Neural cell (in vitro differentiated cells): ENCODE measurements at regions not wholly inside any gene's neighbourhood (a gene's known extent, or its start where the extent isn't known, plus 50 kb on each side); places are given as distances from the start of the nearest gene placed in this dataset.

ENCODE experiments used
- H2AFZ ChIP-seq: fragments of 200-600, 300-800 bp; sonication (generic), shearing (Covaris generic); 2 replicates; pipeline ENCODE4 v1.6.0; 2014; ENCODE audit warnings: low read depth, mild to moderate bottlenecking, antibody characterized with exemption, low read length, moderate library complexity
- H3F3A ChIP-seq: fragments of 200-600 bp; shearing (Covaris generic); 2 replicates; pipeline ENCODE4 v1.6.1; 2016; ENCODE audit warnings: mild to moderate bottlenecking, moderate library complexity, mixed read lengths, antibody characterized with exemption, low read length; ENCODE audit not compliant: insufficient read depth, poor library complexity, severe bottlenecking
- H3K27ac ChIP-seq: fragments of 200-600, 300-800 bp; sonication (generic), shearing (Covaris generic); 2 replicates; pipeline ENCODE4 v1.5.1; 2014; ENCODE audit warnings: mild to moderate bottlenecking, low read length, moderate library complexity
- H3K27me3 ChIP-seq: fragments of 300-800, 200-600 bp; sonication (generic), shearing (Covaris generic); 2 replicates; pipeline ENCODE4 v1.6.0; 2014; ENCODE audit warnings: mild to moderate bottlenecking, low read depth, low read length, moderate library complexity; ENCODE audit not compliant: insufficient read depth
- H3K36me3 ChIP-seq: fragments of 300-800, 200-600 bp; sonication (generic), shearing (Covaris generic); 2 replicates; pipeline ENCODE4 v1.5.1; 2014; ENCODE audit warnings: mild to moderate bottlenecking, antibody characterized with exemption, low read length, moderate library complexity; ENCODE audit not compliant: insufficient read depth
- H3K4me2 ChIP-seq: fragments of 300-800, 200-600 bp; sonication (generic), shearing (Covaris generic); 2 replicates; pipeline ENCODE4 v1.6.0; 2014; ENCODE audit warnings: mild to moderate bottlenecking, low read length
- H3K4me3 ChIP-seq: fragments of 300-800, 200-600 bp; sonication (generic), shearing (Covaris generic); 2 replicates; pipeline ENCODE4 v1.5.1; 2014; ENCODE audit warnings: mild to moderate bottlenecking, low read length, moderate library complexity
- H3K79me2 ChIP-seq: fragments of 200-600 bp; shearing (Covaris generic); replicated peaks from 2 replicates; pipeline ENCODE4 v1.6.0; 2014; ENCODE audit warnings: mild to moderate bottlenecking, low read length, moderate library complexity; ENCODE audit not compliant: insufficient read depth
- H3K9ac ChIP-seq: fragments of 300-800, 200-600 bp; sonication (generic), shearing (Covaris generic); 2 replicates; pipeline ENCODE4 v1.6.1; 2016; ENCODE audit warnings: mild to moderate bottlenecking, low read length, mixed read lengths
- H3K9me2 ChIP-seq: fragments of 200-600 bp; shearing (Covaris generic); 2 replicates; pipeline ENCODE4 v1.6.1; 2016; ENCODE audit warnings: mild to moderate bottlenecking, low read length, mixed read lengths; ENCODE audit not compliant: insufficient read depth
- H3K9me3 ChIP-seq: fragments of 200-600, 300-800 bp; sonication (generic), shearing (Covaris generic); 2 replicates; pipeline ENCODE4 v1.6.1; 2016; ENCODE audit warnings: mild to moderate bottlenecking, mixed run types, low read length, moderate library complexity, mixed read lengths
- H4K20me1 ChIP-seq: fragments of 200-600 bp; shearing (Covaris generic); 2 replicates; pipeline ENCODE4 v1.6.1; 2016; ENCODE audit warnings: mild to moderate bottlenecking, mixed run types; ENCODE audit not compliant: insufficient read depth
- CTCF ChIP-seq: fragments of 450-650 bp; IDR thresholded peaks from 2 replicates; pipeline ENCODE4 v1.5.1; 2014; ENCODE audit warnings: antibody characterized with exemption, mild to moderate bottlenecking, moderate library complexity; ENCODE audit not compliant: poor library complexity, severe bottlenecking
- EP300 ChIP-seq: fragments of 450-650 bp; conservative IDR thresholded peaks from 2 replicates; pipeline ENCODE4 v1.6.1; 2014; ENCODE audit warnings: antibody characterized with exemption, mild to moderate bottlenecking, moderate library complexity; ENCODE audit not compliant: poor library complexity, severe bottlenecking
- EZH2 ChIP-seq: fragments of 200-600, 300-800 bp; shearing (Covaris generic), sonication (generic); IDR thresholded peaks from 2 replicates; pipeline ENCODE4 v1.6.1; 2014; ENCODE audit warnings: antibody characterized with exemption, low read length, borderline replicate concordance, mild to moderate bottlenecking; ENCODE audit not compliant: insufficient read depth, poor library complexity, severe bottlenecking
- MXI1 ChIP-seq: fragments of 450-650 bp; conservative IDR thresholded peaks from 2 replicates; pipeline ENCODE4 v1.6.1; 2014; ENCODE audit warnings: antibody characterized with exemption, mild to moderate bottlenecking; ENCODE audit not compliant: poor library complexity, severe bottlenecking
- POLR2AphosphoS5 ChIP-seq: IDR thresholded peaks from 2 replicates; pipeline ENCODE4 v1.6.1; 2012
- RAD21 ChIP-seq: fragments of 450-650 bp; conservative IDR thresholded peaks from 2 replicates; pipeline ENCODE4 v1.6.1; 2014; ENCODE audit warnings: antibody characterized with exemption, mild to moderate bottlenecking, moderate library complexity
- REST ChIP-seq: IDR thresholded peaks from 2 replicates; pipeline ENCODE4 v1.6.1; 2012; ENCODE audit warnings: borderline replicate concordance
- SMC3 ChIP-seq: fragments of 450-650 bp; conservative IDR thresholded peaks from 2 replicates; pipeline ENCODE4 v1.6.1; 2014; ENCODE audit warnings: antibody characterized with exemption, mild to moderate bottlenecking, moderate library complexity; ENCODE audit not compliant: poor library complexity
- TAF1 ChIP-seq: IDR thresholded peaks from 2 replicates; pipeline ENCODE4 v1.6.1; 2012; ENCODE audit warnings: low read depth

GRCh38 chr2:129610766-129611165, 368.7 kb upstream of the RAB6C start:
- Histone ChIP-seq H3K9me2 (no peaks in the 10 kb centered on the region), H3K9me3 (no peaks in the 10 kb centered on the region), H2AFZ (no peak overlapping the region), H3K79me2 (no peaks in the 10 kb centered on the region), H3K27ac (no peak overlapping the region), H3F3A (no peaks in the 10 kb centered on the region), H3K4me3 (no peak overlapping the region), H3K9ac (no peak overlapping the region), H3K36me3 (no peaks in the 10 kb centered on the region), H3K27me3 (no peaks in the 10 kb centered on the region), H4K20me1 (no peaks in the 10 kb centered on the region), H3K4me2 (no peak overlapping the region)
- TF ChIP-seq RAD21 (no peak), REST (no peak), EZH2 (no peak), TAF1 (no peak), SMC3 (no peak), POLR2AphosphoS5 (no peak), MXI1 (no peak), CTCF (no peak), EP300 (no peak)

- Histone ChIP-seq H3K4me2 (no peak overlapping the region), H3K27ac (no peak overlapping the region), H3K36me3 (no peaks in the 10 kb centered on the region), H2AFZ (no peak overlapping the region), H3K9ac (no peak overlapping the region), H3K9me2 (no peaks in the 10 kb centered on the region), H3K4me3 (no peak overlapping the region), H3K9me3 (no peaks in the 10 kb centered on the region), H3K27me3 (no peaks in the 10 kb centered on the region), H4K20me1 (no peaks in the 10 kb centered on the region), H3K79me2 (no peaks in the 10 kb centered on the region), H3F3A (no peaks in the 10 kb centered on the region)
- no peak for TF ChIP-seq MXI1
- TF ChIP-seq TAF1, result no peak
- no peak for TF ChIP-seq EZH2
- TF ChIP-seq EP300, result no peak
- no peak for TF ChIP-seq POLR2AphosphoS5
- no peak for TF ChIP-seq CTCF
- TF ChIP-seq RAD21, result no peak
- TF ChIP-seq SMC3, result no peak
- no peak for TF ChIP-seq REST
Observed at GRCh38 chr2:129611471-129611870, 368.0 kb upstream of the RAB6C start.
